H9 (cell line): ENCODE measurements at regions not wholly inside any gene's neighbourhood (a gene's known extent, or its start where the extent isn't known, plus 50 kb on each side); places are given as distances from the start of the nearest gene placed in this dataset.
A peak's percentile ranks its signal among the peaks of the same experiment; 100 is the strongest.

Experiments used
- DNase-seq: peaks from one replicate; pipeline ENCODE4 v3.0.0-alpha.2; 2017
- H2AFZ ChIP-seq: one replicate; pipeline ENCODE4 v1.6.1; 2013; ENCODE audit warnings: mild to moderate bottlenecking, low read length, control low read depth, moderate library complexity
- H2AK5ac ChIP-seq: 2 replicates; pipeline ENCODE4 v1.6.1; 2013; ENCODE audit warnings: low read length, control low read depth, mixed read lengths; ENCODE audit not compliant: insufficient read length
- H2BK120ac ChIP-seq: one replicate; pipeline ENCODE4 v1.6.1; 2013; ENCODE audit warnings: low read depth, mild to moderate bottlenecking, low read length, control low read depth, inconsistent platforms; ENCODE audit not compliant: poor library complexity, severe bottlenecking
- H2BK12ac ChIP-seq: 2 replicates; pipeline ENCODE4 v1.6.1; 2013; ENCODE audit warnings: low read length, control low read depth, mixed read lengths, low read depth; ENCODE audit not compliant: insufficient read length
- H2BK15ac ChIP-seq: 2 replicates; pipeline ENCODE4 v1.6.1; 2013; ENCODE audit warnings: low read depth, low read length, control low read depth
- H2BK20ac ChIP-seq: one replicate; pipeline ENCODE4 v1.6.1; 2013; ENCODE audit warnings: low read depth, mild to moderate bottlenecking, low read length, control low read depth, inconsistent platforms; ENCODE audit not compliant: poor library complexity, severe bottlenecking
- H2BK5ac ChIP-seq: 2 replicates; pipeline ENCODE4 v1.6.1; 2013; ENCODE audit warnings: low read length, control low read depth, mixed read lengths; ENCODE audit not compliant: insufficient read length
- H3K14ac ChIP-seq: 2 replicates; pipeline ENCODE4 v1.6.1; 2013; ENCODE audit warnings: low read length, control low read depth; ENCODE audit not compliant: insufficient read depth
- H3K18ac ChIP-seq: 2 replicates; pipeline ENCODE4 v1.6.1; 2013; ENCODE audit warnings: low read depth, mild to moderate bottlenecking, mixed read lengths, low read length, control low read depth; ENCODE audit not compliant: insufficient read length
- H3K23ac ChIP-seq: 2 replicates; pipeline ENCODE4 v1.6.1; 2013; ENCODE audit warnings: low read length, control low read depth, mixed read lengths, low read depth; ENCODE audit not compliant: insufficient read length
- H3K23me2 ChIP-seq: 2 replicates; pipeline ENCODE4 v1.6.1; 2013; ENCODE audit warnings: low read depth, mild to moderate bottlenecking, mixed read lengths, low read length, control low read depth; ENCODE audit not compliant: insufficient read length, poor library complexity, severe bottlenecking
- H3K27ac ChIP-seq: 2 replicates; pipeline ENCODE4 v1.5.1; 2013; ENCODE audit warnings: low read length, control low read depth, mixed read lengths, low read depth; ENCODE audit not compliant: insufficient read length
- H3K27me3 ChIP-seq: 2 replicates; pipeline ENCODE4 v1.6.1; 2013; ENCODE audit warnings: low read length, control low read depth, inconsistent platforms; ENCODE audit not compliant: insufficient read depth
- H3K4ac ChIP-seq: 2 replicates; pipeline ENCODE4 v1.6.1; 2013; ENCODE audit warnings: low read depth, mild to moderate bottlenecking, control low read depth, inconsistent platforms, low read length, moderate library complexity
- H3K4me1 ChIP-seq: 2 replicates; pipeline ENCODE4 v1.6.1; 2013; ENCODE audit warnings: low read length, control low read depth, inconsistent platforms; ENCODE audit not compliant: insufficient read depth
- H3K4me2 ChIP-seq: 2 replicates; pipeline ENCODE4 v1.6.1; 2013; ENCODE audit warnings: low read length, control low read depth, mixed read lengths; ENCODE audit not compliant: insufficient read length, insufficient read depth
- H3K56ac ChIP-seq: 2 replicates; pipeline ENCODE4 v1.6.1; 2013; ENCODE audit warnings: low read depth, mild to moderate bottlenecking, mixed read lengths, low read length, control low read depth; ENCODE audit not compliant: insufficient read length
- H3K79me1 ChIP-seq: 2 replicates; pipeline ENCODE4 v1.6.1; 2013; ENCODE audit warnings: low read depth, mild to moderate bottlenecking, moderate library complexity, low read length, control low read depth, inconsistent platforms; ENCODE audit not compliant: insufficient read depth, poor library complexity, severe bottlenecking
- H3K79me2 ChIP-seq: 2 replicates; pipeline ENCODE4 v1.6.1; 2013; ENCODE audit warnings: low read length, control low read depth, inconsistent platforms; ENCODE audit not compliant: insufficient read depth
- H3K9ac ChIP-seq: 2 replicates; pipeline ENCODE4 v1.6.1; 2013; ENCODE audit warnings: low read length, control low read depth, mixed read lengths; ENCODE audit not compliant: insufficient read length; ENCODE audit errors: extremely low read depth
- H3K9me3 ChIP-seq: one replicate; pipeline ENCODE4 v1.6.1; 2013; ENCODE audit warnings: low read depth, low read length, inconsistent platforms; ENCODE audit not compliant: control insufficient read depth
- H3T11ph ChIP-seq: one replicate; pipeline ENCODE4 v1.6.1; 2013; ENCODE audit warnings: mild to moderate bottlenecking, low read length, control low read depth, inconsistent platforms
- H4K20me1 ChIP-seq: one replicate; pipeline ENCODE4 v1.6.1; 2013; ENCODE audit not compliant: control insufficient read depth, insufficient read length, insufficient read depth
- H4K5ac ChIP-seq: 2 replicates; pipeline ENCODE4 v1.6.1; 2013; ENCODE audit warnings: low read depth, mild to moderate bottlenecking, mixed read lengths, low read length, control low read depth; ENCODE audit not compliant: insufficient read length
- H4K8ac ChIP-seq: replicated peaks from 2 replicates; pipeline ENCODE4 v1.6.1; 2013; ENCODE audit warnings: low read length, control low read depth, mixed read lengths, low read depth; ENCODE audit not compliant: insufficient read length
- H4K91ac ChIP-seq: 2 replicates; pipeline ENCODE4 v1.6.1; 2013; ENCODE audit warnings: low read depth, mild to moderate bottlenecking, moderate library complexity, mixed read lengths, low read length, control low read depth; ENCODE audit not compliant: insufficient read length
- H3K27ac Mint-ChIP-seq, 3 experiments: 2 replicates in 2 of 3; 3 replicates in 1 of 3; pipeline ENCODE4 v1.8.0; 2020 to 2021; ENCODE audit warnings: mixed read lengths in 3 of 3, mild to moderate bottlenecking in 1 of 3, moderate library complexity in 1 of 3
- H3K27me3 Mint-ChIP-seq: 2 replicates; pipeline ENCODE4 v1.8.0; 2021; ENCODE audit warnings: low read depth, mild to moderate bottlenecking, moderate library complexity, mixed read lengths
- H3K36me3 Mint-ChIP-seq, 3 experiments: 2 replicates in 2 of 3; 3 replicates in 1 of 3; pipeline ENCODE4 v1.8.0; 2020 to 2021; ENCODE audit warnings: low read depth in 3 of 3, mixed read lengths in 3 of 3; ENCODE audit not compliant: insufficient read depth in 1 of 3
- H3K4me1 Mint-ChIP-seq, 2 experiments: 2 replicates each; pipeline ENCODE4 v1.8.0; 2020; ENCODE audit warnings: mixed read lengths in 2 of 2
- H3K4me3 Mint-ChIP-seq, 2 experiments: 2 replicates in 1 of 2; 3 replicates in 1 of 2; pipeline ENCODE4 v1.8.0; 2020 to 2021; ENCODE audit warnings: mild to moderate bottlenecking in 2 of 2, mixed read lengths in 2 of 2, moderate library complexity in 1 of 2
- H3K9me3 Mint-ChIP-seq, 2 experiments: 2 replicates in 1 of 2; 3 replicates in 1 of 2; pipeline ENCODE4 v1.8.0; 2020; ENCODE audit warnings: mild to moderate bottlenecking in 2 of 2, mixed read lengths in 2 of 2, moderate library complexity in 1 of 2
- CTCF ChIP-seq: fragments of 200-600 bp; sonication (generic); conservative IDR thresholded peaks from 3 replicates; pipeline ENCODE4 v1.8.0; 2021; ENCODE audit warnings: antibody characterized with exemption, mild to moderate bottlenecking
- WGBS: extraction: QIAGEN DNeasy Blood & Tissue Kit; methylation state at CpG from one replicate; pipeline ENCODE4 v1.1.7; 2013; ENCODE audit warnings: missing lambda C conversion rate, low lambda C conversion rate, mixed read lengths; ENCODE audit not compliant: insufficient read length; ENCODE audit errors: extremely low coverage; 5-methylcytosine and 5-hydroxymethylcytosine counted together

GRCh38 chr20:48538856-48539255 is 288.9 kb downstream of the PREX1 start:
- Histone ChIP-seq H4K8ac (no peak overlapping the region), H4K5ac (no peak overlapping the region), H3K27me3 (no peaks in the 10 kb centered on the region), H3K27ac (peak overlapping the region; percentile 18), H3K9me3 (no peaks in the 10 kb centered on the region), H3K14ac (no peak overlapping the region), H2AK5ac (no peak overlapping the region), H2AFZ (no peak overlapping the region), H3K18ac (no peak overlapping the region), H3K4ac (no peak overlapping the region), H2BK12ac (no peak overlapping the region), H2BK15ac (no peak overlapping the region), H3K4me2 (no peak overlapping the region), H2BK5ac (no peak overlapping the region), H2BK120ac (no peak overlapping the region), H3K56ac (no peak overlapping the region), H3K79me1 (no peaks in the 10 kb centered on the region), H3K23me2 (no peaks in the 10 kb centered on the region), H3K4me1 (peaks cover 4% of the 10 kb centered on the region; the same call in 1 of the 2 replicates), H2BK20ac (no peak overlapping the region), H3K79me2 (no peaks in the 10 kb centered on the region), H4K91ac (no peak overlapping the region), H3K23ac (no peak overlapping the region), H4K20me1 (no peaks in the 10 kb centered on the region), H3T11ph (no peak overlapping the region), H3K9ac (no peak overlapping the region)
- peaks cover 11 to 14% of the 10 kb centered on the region in 2 experiments for H3K9me3 Mint-ChIP-seq
- no peak for TF ChIP-seq CTCF
- H3K27ac Mint-ChIP-seq = peak overlapping the region; percentile 71 to 84 (median 80); a peak in 6 of 7 replicates
- no peak overlapping the region; a peak in 1 of 5 replicates for H3K4me3 Mint-ChIP-seq
- peaks cover 3% of the 10 kb centered on the region for H3K27me3 Mint-ChIP-seq
- DNase-seq = no peak
- peaks cover 2 to 15% (median 3%) of the 10 kb centered on the region in 3 experiments; a peak in 5 of 7 replicates for H3K36me3 Mint-ChIP-seq
- peaks cover 27 to 29% of the 10 kb centered on the region in 2 experiments for H3K4me1 Mint-ChIP-seq
- no CpG with 5 or more reads among the region's 3 CpGs for WGBS
